BJ (cell line): ENCODE measurements at regions not wholly inside any gene's neighbourhood (a gene's known extent, or its start where the extent isn't known, plus 50 kb on each side); places are given as distances from the start of the nearest gene placed in this dataset.

ENCODE experiments used
- CTCF ChIA-PET: fragments of 350-600 bp; formaldehyde crosslinking; extraction: SDS; loops from one replicate; lab custom pipeline; 2021; ENCODE audit warnings: antibody characterized with exemption, inconsistent platforms; lab: Yijun Ruan, JAX
- POLR2A ChIA-PET: fragments of 300-600 bp; sonication (Branson Sonifier 250); formaldehyde crosslinking; extraction: SDS; loops from one replicate; lab custom pipeline; 2021; ENCODE audit warnings: antibody characterized with exemption; lab: Charles Lee
- DNase-seq: peaks from one replicate; pipeline ENCODE4 v3.0.0-alpha.2; 2011; ENCODE audit warnings: low read depth
- H3K27me3 ChIP-seq: 2 replicates; pipeline ENCODE4 v1.6.0; 2011; ENCODE audit warnings: low read length; ENCODE audit not compliant: control insufficient read depth, insufficient read depth
- H3K36me3 ChIP-seq: 2 replicates; pipeline ENCODE4 v1.5.1; 2011; ENCODE audit warnings: low read length; ENCODE audit not compliant: control insufficient read depth, insufficient read depth
- H3K4me3 ChIP-seq: 2 replicates; pipeline ENCODE4 v1.5.1; 2011; ENCODE audit warnings: low read depth, mild to moderate bottlenecking, control low read depth, low read length
- TF ChIP-seq, protein P1 (sequence below): IDR thresholded peaks from 2 replicates; pipeline ENCODE4 v1.5.1; 2011; ENCODE audit warnings: low read depth, mild to moderate bottlenecking, control low read depth, inconsistent platforms, low read length, moderate library complexity; ENCODE audit not compliant: insufficient read depth

- Histone ChIP-seq H3K27me3 (no peaks in the 10 kb centered on the region), H3K36me3 (no peaks in the 10 kb centered on the region), H3K4me3 (no peak overlapping the region)
- ChIA-PET POLR2A (no interaction called here), CTCF (interaction anchor here (1.2 kb wide), 1 partner anchor 9 kb away, joined by 3 read pairs; no protein-coding TSS in a partner anchor)
- no peak for DNase-seq
- TF ChIP-seq, protein P1, sequence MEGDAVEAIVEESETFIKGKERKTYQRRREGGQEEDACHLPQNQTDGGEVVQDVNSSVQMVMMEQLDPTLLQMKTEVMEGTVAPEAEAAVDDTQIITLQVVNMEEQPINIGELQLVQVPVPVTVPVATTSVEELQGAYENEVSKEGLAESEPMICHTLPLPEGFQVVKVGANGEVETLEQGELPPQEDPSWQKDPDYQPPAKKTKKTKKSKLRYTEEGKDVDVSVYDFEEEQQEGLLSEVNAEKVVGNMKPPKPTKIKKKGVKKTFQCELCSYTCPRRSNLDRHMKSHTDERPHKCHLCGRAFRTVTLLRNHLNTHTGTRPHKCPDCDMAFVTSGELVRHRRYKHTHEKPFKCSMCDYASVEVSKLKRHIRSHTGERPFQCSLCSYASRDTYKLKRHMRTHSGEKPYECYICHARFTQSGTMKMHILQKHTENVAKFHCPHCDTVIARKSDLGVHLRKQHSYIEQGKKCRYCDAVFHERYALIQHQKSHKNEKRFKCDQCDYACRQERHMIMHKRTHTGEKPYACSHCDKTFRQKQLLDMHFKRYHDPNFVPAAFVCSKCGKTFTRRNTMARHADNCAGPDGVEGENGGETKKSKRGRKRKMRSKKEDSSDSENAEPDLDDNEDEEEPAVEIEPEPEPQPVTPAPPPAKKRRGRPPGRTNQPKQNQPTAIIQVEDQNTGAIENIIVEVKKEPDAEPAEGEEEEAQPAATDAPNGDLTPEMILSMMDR, result no peak
These were observed 66.7 kb upstream of the SAMD5 start for GRCh38 chr6:147441751-147442150.

DNA sequence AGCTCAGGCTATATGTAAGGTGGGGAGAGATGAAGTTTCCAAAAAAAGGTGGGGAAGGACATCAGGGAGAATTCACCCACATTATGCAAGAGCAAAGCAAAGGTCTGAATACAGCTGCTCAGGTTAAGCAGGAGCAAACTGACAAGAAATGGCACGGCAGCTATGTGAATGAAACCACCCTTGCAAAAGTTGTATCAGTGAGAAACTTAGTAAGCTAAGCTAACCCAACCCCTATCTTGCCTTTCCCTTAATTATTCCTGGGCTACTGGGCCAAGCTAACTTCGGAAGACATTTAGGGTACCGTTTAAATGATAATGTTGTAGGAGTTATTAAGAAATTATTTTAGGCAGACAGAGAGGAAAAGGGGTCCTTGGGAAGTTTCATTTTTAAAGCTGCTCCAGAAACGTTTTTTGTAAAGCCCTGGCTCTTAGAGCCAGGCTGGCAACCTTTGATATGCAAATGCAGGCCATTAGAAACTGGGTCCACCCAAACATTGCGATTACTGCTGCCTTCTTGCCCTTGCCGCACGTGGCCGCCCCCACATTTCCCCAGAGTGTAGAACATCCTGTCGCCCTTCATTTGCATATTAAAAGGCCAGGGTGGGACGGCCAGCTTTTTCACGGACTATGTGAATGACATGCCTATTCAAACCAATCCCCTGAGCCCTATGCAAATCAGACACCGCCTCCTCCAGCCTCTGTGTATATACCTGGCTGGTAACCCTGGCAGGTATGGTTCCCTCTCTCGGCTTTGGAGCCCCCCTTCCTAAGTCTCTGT lies 60.5 kb upstream of the SAMD5 start:
- CTCF ChIA-PET, result interaction anchor here (0.7 to 1.0 kb wide), 2 partner anchors 13 to 31 kb away, joined by 3 read pairs; no protein-coding TSS in a partner anchor
- POLR2A ChIA-PET, result no interaction called here
- DNase-seq, result no peak
- Histone ChIP-seq H3K27me3 (no peaks in the 10 kb centered on the region), H3K36me3 (no peaks in the 10 kb centered on the region), H3K4me3 (no peak overlapping the region)
- TF ChIP-seq, protein P1, result no peak

DNA sequence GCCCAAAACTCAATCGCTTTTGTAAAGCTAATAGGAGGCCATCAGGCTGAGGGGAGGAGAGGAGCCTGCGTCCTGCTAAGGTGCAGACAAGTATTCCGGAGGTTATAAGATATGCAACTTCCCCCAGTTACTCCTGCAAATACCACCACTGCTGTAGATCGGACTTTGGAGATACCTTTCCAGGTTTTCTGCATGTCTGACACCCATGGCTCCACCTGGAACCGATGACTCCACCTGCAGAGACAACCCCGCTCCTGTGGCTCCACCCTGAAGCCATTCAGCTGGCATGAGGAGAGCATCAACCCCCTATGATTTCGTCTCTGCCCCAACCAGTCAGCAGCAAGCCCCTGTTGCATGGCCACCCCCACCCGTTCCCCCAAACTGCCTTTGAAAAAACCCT lies 59.7 kb upstream of the SAMD5 start:
- TF ChIP-seq, protein P1, result no peak
- Histone ChIP-seq H3K36me3 (no peaks in the 10 kb centered on the region), H3K4me3 (no peak overlapping the region), H3K27me3 (no peaks in the 10 kb centered on the region)
- ChIA-PET CTCF (no interaction called here), POLR2A (no interaction called here)
- no peak for DNase-seq

DNA sequence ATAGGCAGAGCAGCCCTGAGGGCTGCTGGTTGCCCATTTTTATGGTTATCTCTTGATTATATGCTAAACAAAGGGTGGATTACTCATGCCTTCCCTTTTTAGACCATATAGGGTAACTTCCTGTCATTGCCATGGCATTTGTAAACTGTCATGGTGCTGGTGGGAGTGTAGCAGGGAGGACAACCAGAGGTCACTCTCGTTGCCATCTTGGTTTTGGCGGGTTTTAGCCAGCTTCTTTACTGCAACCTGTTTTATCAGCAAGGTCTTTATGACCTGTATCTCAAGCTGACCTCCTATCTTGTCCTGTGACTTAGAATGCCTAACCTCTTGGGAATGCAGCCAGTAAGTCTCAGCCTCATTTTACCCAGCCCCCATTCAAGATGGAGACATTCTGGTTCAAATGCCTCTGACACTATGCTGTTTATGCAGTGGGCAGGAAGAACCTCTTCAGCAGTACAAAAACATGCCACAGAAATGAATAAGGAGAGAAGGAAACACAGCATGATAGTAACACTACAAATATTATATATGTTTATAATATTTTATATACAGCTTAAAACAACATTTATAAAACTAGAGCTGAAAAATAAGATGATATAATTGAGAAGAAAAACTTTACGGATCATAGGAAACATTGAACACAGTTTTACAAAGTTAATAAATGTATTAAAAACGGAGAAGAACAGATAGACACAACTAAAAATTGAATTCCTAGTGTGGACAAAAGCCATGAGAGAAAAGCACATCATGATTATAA lies 58.9 kb upstream of the SAMD5 start:
- DNase-seq, result no peak
- POLR2A ChIA-PET, result no interaction called here

More for the DNA sequence above, 58.9 kb upstream of the SAMD5 start:
- Histone ChIP-seq H3K4me3 (no peak overlapping the region), H3K36me3 (no peaks in the 10 kb centered on the region), H3K27me3 (no peaks in the 10 kb centered on the region)
- TF ChIP-seq, protein P1, result no peak
- CTCF ChIA-PET, result no interaction called here
